Gastroesophageal sphincter (tissue), 4 donors: ENCODE measurements at regions not wholly inside any gene's neighbourhood (a gene's known extent, or its start where the extent isn't known, plus 50 kb on each side); places are given as distances from the start of the nearest gene placed in this dataset.
"Not testable (repeated sequence)": the region's sequence is repeated elsewhere in the genome, so short reads cannot be mapped to it uniquely, and the experiment has no call there.

Experiments
- ATAC-seq: fragments of 150-250 bp; one replicate; pipeline ENCODE4 v1.9.1; 2016; ENCODE audit warnings: mild to moderate bottlenecking, moderate library complexity
- H3K27ac ChIP-seq, 4 donors: fragments of 200-600 bp; sonication (generic) in 3 of 4; 1 replicate in 3 of 4; 2 replicates in 1 of 4; pipeline ENCODE4 v1.5.1; 2016 to 2019
- H3K27me3 ChIP-seq: fragments of 200-600 bp; sonication (generic); one replicate; pipeline ENCODE4 v1.5.1; 2019
- H3K36me3 ChIP-seq, 2 donors: fragments of 200-600 bp; sonication (generic); one replicate each; pipeline ENCODE4 v1.5.1; 2019; ENCODE audit warnings: control low read depth in 1 of 2
- H3K4me1 ChIP-seq, 3 donors: fragments of 200-600 bp; sonication (generic); 1 replicate in 2 of 3; 2 replicates in 1 of 3; pipeline ENCODE4 v1.5.1; 2016 to 2019; ENCODE audit warnings: control low read depth in 2 of 3
- H3K4me3 ChIP-seq, 2 donors: fragments of 200-600 bp; sonication (generic); one replicate each; pipeline ENCODE4 v1.5.1; 2019; ENCODE audit warnings: mild to moderate bottlenecking in 1 of 2, moderate library complexity in 1 of 2
- H3K9me3 ChIP-seq, 3 donors: fragments of 200-600 bp; sonication (generic); one replicate each; pipeline ENCODE4 v1.5.1; 2017 to 2019; ENCODE audit warnings: control low read depth in 2 of 3
- CTCF ChIP-seq, 4 experiments: fragments of 200-600 bp in 2 of 4; fragments of 450-650 bp in 2 of 4; sonication (generic) in 1 of 4; IDR thresholded peaks; one replicate each; pipeline ENCODE4 v1.5.1; 2017 to 2019; ENCODE audit warnings: antibody characterized with exemption in 4 of 4, mild to moderate bottlenecking in 2 of 4, moderate library complexity in 2 of 4
- EP300 ChIP-seq: sonication (generic); formaldehyde crosslinking; IDR thresholded peaks from one replicate; pipeline ENCODE4 v1.6.1; 2017; ENCODE audit warnings: antibody characterized with exemption, mild to moderate bottlenecking
- POLR2A ChIP-seq, 2 donors: fragments of 450-650 bp; IDR thresholded peaks; one replicate each; pipeline ENCODE4 v1.6.1; 2017; ENCODE audit warnings: antibody characterized with exemption in 2 of 2, mild to moderate bottlenecking in 2 of 2, moderate library complexity in 1 of 2
- POLR2AphosphoS5 ChIP-seq: sonication (generic); formaldehyde crosslinking; IDR thresholded peaks from one replicate; pipeline ENCODE4 v1.6.1; 2017; ENCODE audit warnings: antibody characterized with exemption
- WGBS, 2 donors: methylation state at CpG; one replicate each; pipeline ENCODE4 v1.1.5; 2018; ENCODE audit warnings: low coverage in 1 of 2; 5-methylcytosine and 5-hydroxymethylcytosine counted together

GRCh38 chrX:31014474-31014873, 57.4 kb downstream of the FTHL17 start:
- WGBS, 2 donors: 63 to 93% methylated on average over 3 to 8 of the region's 11 CpGs
- H3K27me3 ChIP-seq, H3K27ac ChIP-seq, H3K4me1 ChIP-seq, H3K9me3 ChIP-seq, ATAC-seq, H3K4me3 ChIP-seq, H3K36me3 ChIP-seq: not testable (repeated sequence)

- H3K36me3 ChIP-seq: no peaks in the 10 kb centered on the region
- H3K27ac ChIP-seq: no peak overlapping the region
- TF ChIP-seq POLR2AphosphoS5 (no peak), CTCF (IDR thresholded peaks at IDR 0.05) (no peak), EP300 (no peak), POLR2A (IDR thresholded peaks at IDR 0.05) (no peak)
- no peak for ATAC-seq
- 94 to 100% methylated on average over 1 to 2 of the region's 6 CpGs for WGBS, 2 donors
- no peak overlapping the region for H3K4me3 ChIP-seq
- no peaks in the 10 kb centered on the region for H3K9me3 ChIP-seq
- no peaks in the 10 kb centered on the region for H3K27me3 ChIP-seq
- no peaks in the 10 kb centered on the region for H3K4me1 ChIP-seq
Observed at GRCh38 chrX:31012509-31013025, 59.3 kb downstream of the FTHL17 start.

GRCh38 chrX:31007321-31007720, 64.5 kb downstream of the FTHL17 start:
- no peak for TF ChIP-seq POLR2AphosphoS5
- no peak for TF ChIP-seq POLR2A (IDR thresholded peaks at IDR 0.05)
- TF ChIP-seq CTCF (IDR thresholded peaks at IDR 0.05): no peak
- TF ChIP-seq EP300: no peak
- 37% methylated on average over 2 of the region's 4 CpGs; no CpG with 5 or more reads in 1 of the 2 donors for WGBS, 2 donors
- H3K9me3 ChIP-seq: no peaks in the 10 kb centered on the region
- no peaks in the 10 kb centered on the region for H3K4me1 ChIP-seq
- H3K36me3 ChIP-seq: no peaks in the 10 kb centered on the region
- H3K27ac ChIP-seq: no peak overlapping the region
- H3K4me3 ChIP-seq: no peak overlapping the region
- ATAC-seq: no peak
- H3K27me3 ChIP-seq: no peaks in the 10 kb centered on the region

GRCh38 chrX:31006027-31006426, 65.8 kb downstream of the FTHL17 start:
- TF ChIP-seq CTCF (IDR thresholded peaks at IDR 0.05) (no peak), POLR2AphosphoS5 (no peak), EP300 (no peak), POLR2A (IDR thresholded peaks at IDR 0.05) (no peak)
- Histone ChIP-seq H3K9me3 (no peaks in the 10 kb centered on the region), H3K36me3 (no peaks in the 10 kb centered on the region), H3K4me1 (no peaks in the 10 kb centered on the region), H3K4me3 (no peak overlapping the region), H3K27ac (no peak overlapping the region), H3K27me3 (no peaks in the 10 kb centered on the region)
- no peak for ATAC-seq
- 80 to 100% methylated on average over 1 of the region's 2 CpGs for WGBS, 2 donors

GRCh38 chrX:30997411-30997810, 74.4 kb downstream of the FTHL17 start:
- Histone ChIP-seq H3K4me1 (no peaks in the 10 kb centered on the region), H3K4me3 (no peak overlapping the region), H3K27me3 (no peaks in the 10 kb centered on the region), H3K27ac (no peak overlapping the region), H3K9me3 (no peaks in the 10 kb centered on the region), H3K36me3 (no peaks in the 10 kb centered on the region)
- no peak for ATAC-seq
- TF ChIP-seq CTCF (IDR thresholded peaks at IDR 0.05): no peak
- no peak for TF ChIP-seq POLR2A (IDR thresholded peaks at IDR 0.05)
- no peak for TF ChIP-seq POLR2AphosphoS5
- no peak for TF ChIP-seq EP300
- WGBS, 2 donors: 53 to 55% methylated on average over 5 to 6 of the region's 6 CpGs
